WTC11 (cell line): ENCODE measurements at regions not wholly inside any gene's neighbourhood (a gene's known extent, or its start where the extent isn't known, plus 50 kb on each side); places are given as distances from the start of the nearest gene placed in this dataset.

Experiments
- ATAC-seq: fragments of 200-7000 bp; cut with Tn5 transposase; 2 replicates; pipeline ENCODE4 v1.10.0; 2021; ENCODE audit warnings: mild to moderate bottlenecking, moderate library complexity
- CTCF ChIA-PET: fragments of 300-600 bp; sonication (Branson Sonifier 250); formaldehyde crosslinking; loops from one replicate; lab custom pipeline; 2021; ENCODE audit warnings: antibody characterized with exemption; lab: Charles Lee
- POLR2A ChIA-PET: fragments of 350-600 bp; sonication (Branson Sonifier 250); formaldehyde crosslinking; loops from one replicate; lab custom pipeline; 2021; ENCODE audit warnings: antibody characterized with exemption; lab: Charles Lee
- DNase-seq: peaks from one replicate; pipeline ENCODE4 v3.0.0; 2021; ENCODE audit warnings: low spot score
- H3K27ac Mint-ChIP-seq: 2 replicates; pipeline ENCODE4 v1.8.0; 2021; ENCODE audit warnings: mixed read lengths
- H3K27me3 Mint-ChIP-seq: 2 replicates; pipeline ENCODE4 v1.8.0; 2021; ENCODE audit warnings: low read depth, mild to moderate bottlenecking, moderate library complexity, mixed read lengths
- H3K36me3 Mint-ChIP-seq: 2 replicates; pipeline ENCODE4 v1.8.0; 2021; ENCODE audit warnings: mixed read lengths
- H3K4me1 Mint-ChIP-seq: 2 replicates; pipeline ENCODE4 v1.8.0; 2022; ENCODE audit warnings: mixed read lengths
- H3K4me3 Mint-ChIP-seq: 2 replicates; pipeline ENCODE4 v1.8.0; 2021; ENCODE audit warnings: mild to moderate bottlenecking, moderate library complexity, mixed read lengths
- H3K9me3 Mint-ChIP-seq: 2 replicates; pipeline ENCODE4 v1.8.0; 2021; ENCODE audit warnings: mixed read lengths
- ARID4B ChIP-seq: sonication (generic); formaldehyde crosslinking; IDR thresholded peaks from 2 replicates; pipeline ENCODE4 v1.8.0; 2023; ENCODE audit warnings: missing genetic modification reagents, mild to moderate bottlenecking, borderline replicate concordance
- CDX4 ChIP-seq: fragments of 250-450 bp; sonication (Bioruptor Pico); IDR thresholded peaks from 2 replicates; pipeline ENCODE4 v1.9.0; 2021; ENCODE audit warnings: moderate library complexity, mild to moderate bottlenecking, inconsistent platforms, borderline replicate concordance
- CTCF ChIP-seq: fragments of 200-600 bp; IDR thresholded peaks from 2 replicates; pipeline ENCODE4 v1.8.0; 2022; ENCODE audit warnings: antibody characterized with exemption
- EMX1 ChIP-seq: fragments of 250-450 bp; sonication (Bioruptor Pico); IDR thresholded peaks from 2 replicates; pipeline ENCODE4 v1.8.0; 2021; ENCODE audit warnings: mild to moderate bottlenecking
- FOXP1 ChIP-seq: sonication (generic); formaldehyde crosslinking; IDR thresholded peaks from 2 replicates; pipeline ENCODE4 v1.8.0; 2022; ENCODE audit warnings: missing genetic modification reagents, mild to moderate bottlenecking, moderate library complexity, borderline replicate concordance
- GRHL2 ChIP-seq: fragments of 250-450 bp; sonication (Bioruptor Pico); IDR thresholded peaks from 2 replicates; pipeline ENCODE4 v1.8.0; 2022; ENCODE audit warnings: mild to moderate bottlenecking, moderate library complexity; ENCODE audit not compliant: insufficient replicate concordance, severe bottlenecking
- HMGXB4 ChIP-seq: sonication (generic); formaldehyde crosslinking; IDR thresholded peaks from 2 replicates; pipeline ENCODE4 v1.8.1; 2023; ENCODE audit warnings: mild to moderate bottlenecking, moderate library complexity, missing genetic modification reagents
- NR1H2 ChIP-seq: sonication (generic); formaldehyde crosslinking; IDR thresholded peaks from 2 replicates; pipeline ENCODE4 v1.9.0; 2021; ENCODE audit warnings: mild to moderate bottlenecking, moderate library complexity, missing genetic modification reagents
- NR2C2 ChIP-seq: sonication (generic); formaldehyde crosslinking; IDR thresholded peaks from 2 replicates; pipeline ENCODE4 v1.8.0; 2022; ENCODE audit warnings: mild to moderate bottlenecking, missing genetic modification reagents
- OVOL2 ChIP-seq: fragments of 250-450 bp; sonication (Bioruptor Pico); IDR thresholded peaks from 2 replicates; pipeline ENCODE4 v1.9.0; 2021; ENCODE audit warnings: mild to moderate bottlenecking, borderline replicate concordance
- RELA ChIP-seq: sonication (generic); formaldehyde crosslinking; IDR thresholded peaks from 2 replicates; pipeline ENCODE4 v1.8.1; 2022; ENCODE audit warnings: missing genetic modification reagents, mild to moderate bottlenecking, borderline replicate concordance
- SP1 ChIP-seq: sonication (generic); formaldehyde crosslinking; conservative IDR thresholded peaks from 2 replicates; pipeline ENCODE4 v1.8.1; 2022; ENCODE audit warnings: missing genetic modification reagents
- ZNF121 ChIP-seq: sonication (generic); formaldehyde crosslinking; IDR thresholded peaks from 2 replicates; pipeline ENCODE4 v1.8.0; 2023; ENCODE audit warnings: missing genetic modification reagents
- ZNF219 ChIP-seq: sonication (generic); formaldehyde crosslinking; IDR thresholded peaks from 2 replicates; pipeline ENCODE4 v1.8.0; 2023; ENCODE audit warnings: missing genetic modification reagents, mild to moderate bottlenecking, borderline replicate concordance
- ZNF671 ChIP-seq: fragments of 250-450 bp; sonication (Bioruptor Pico); IDR thresholded peaks from 2 replicates; pipeline ENCODE4 v1.8.0; 2021; ENCODE audit warnings: mild to moderate bottlenecking
- TF ChIP-seq, protein P1 (sequence below): sonication (generic); formaldehyde crosslinking; IDR thresholded peaks from 2 replicates; pipeline ENCODE4 v1.8.0; 2022; ENCODE audit warnings: mild to moderate bottlenecking, missing genetic modification reagents
- TF ChIP-seq, protein P2 (sequence below): sonication (generic); formaldehyde crosslinking; IDR thresholded peaks from 2 replicates; pipeline ENCODE4 v1.8.1; 2022; ENCODE audit warnings: low read depth, missing genetic modification reagents, borderline replicate concordance

DNA sequence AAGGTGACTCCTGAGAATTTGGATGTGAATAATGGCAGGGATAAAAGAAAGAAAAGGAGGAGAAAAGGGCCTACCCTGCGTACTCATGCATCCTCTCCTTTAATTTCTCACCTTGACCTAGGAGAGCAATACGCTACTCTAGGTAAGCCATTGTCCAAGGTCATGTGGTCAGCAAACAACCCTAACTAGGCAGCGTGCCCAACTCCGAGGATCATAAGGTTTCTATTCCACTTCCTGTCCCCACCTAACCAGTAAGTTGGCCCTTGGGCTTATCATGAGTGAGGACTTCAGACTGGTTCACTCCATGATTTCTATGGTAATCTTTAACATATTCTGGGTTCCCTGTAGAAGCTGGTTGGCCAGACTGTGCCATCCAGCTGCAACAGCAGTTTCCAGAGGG is 315.1 kb upstream of the CCL2 start (continued):
- TF ChIP-seq, protein P1, sequence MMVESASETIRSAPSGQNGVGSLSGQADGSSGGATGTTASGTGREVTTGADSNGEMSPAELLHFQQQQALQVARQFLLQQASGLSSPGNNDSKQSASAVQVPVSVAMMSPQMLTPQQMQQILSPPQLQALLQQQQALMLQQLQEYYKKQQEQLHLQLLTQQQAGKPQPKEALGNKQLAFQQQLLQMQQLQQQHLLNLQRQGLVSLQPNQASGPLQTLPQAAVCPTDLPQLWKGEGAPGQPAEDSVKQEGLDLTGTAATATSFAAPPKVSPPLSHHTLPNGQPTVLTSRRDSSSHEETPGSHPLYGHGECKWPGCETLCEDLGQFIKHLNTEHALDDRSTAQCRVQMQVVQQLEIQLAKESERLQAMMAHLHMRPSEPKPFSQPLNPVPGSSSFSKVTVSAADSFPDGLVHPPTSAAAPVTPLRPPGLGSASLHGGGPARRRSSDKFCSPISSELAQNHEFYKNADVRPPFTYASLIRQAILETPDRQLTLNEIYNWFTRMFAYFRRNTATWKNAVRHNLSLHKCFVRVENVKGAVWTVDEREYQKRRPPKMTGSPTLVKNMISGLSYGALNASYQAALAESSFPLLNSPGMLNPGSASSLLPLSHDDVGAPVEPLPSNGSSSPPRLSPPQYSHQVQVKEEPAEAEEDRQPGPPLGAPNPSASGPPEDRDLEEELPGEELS (CRISPR knock-in tag), result no peak
- TF ChIP-seq OVOL2 (no peak), FOXP1 (no peak)

GRCh38 chr17:33940769-33941370 is 314.2 kb upstream of the CCL2 start:
- Mint-ChIP-seq H3K9me3 (no peaks in the 10 kb centered on the region), H3K4me1 (peaks cover 22% of the 10 kb centered on the region), H3K27ac (no peak overlapping the region), H3K4me3 (no peak overlapping the region), H3K27me3 (peaks cover under 1% of the 10 kb centered on the region), H3K36me3 (no peaks in the 10 kb centered on the region)
- TF ChIP-seq, protein P1 (CRISPR knock-in tag), result no peak
- TF ChIP-seq SP1 (no peak), ARID4B (CRISPR knock-in tag) (no peak)
- CTCF ChIA-PET, result interaction anchor here (0.6 to 1.4 kb wide), 4 partner anchors 13 to 230 kb away, joined by 3 to 4 read pairs (median 3); no protein-coding TSS in a partner anchor
- ATAC-seq (no peak), DNase-seq (no peak)
- POLR2A ChIA-PET, result no interaction called here

- Mint-ChIP-seq H3K4me1 (peaks cover 22% of the 10 kb centered on the region), H3K27me3 (no peaks in the 10 kb centered on the region; the same call in 1 of the 2 replicates), H3K4me3 (no peak overlapping the region), H3K36me3 (no peaks in the 10 kb centered on the region), H3K27ac (no peak overlapping the region), H3K9me3 (no peaks in the 10 kb centered on the region)
- ChIA-PET POLR2A (no interaction called here), CTCF (interaction anchor here (0.8 to 1.4 kb wide), 4 partner anchors 14 to 222 kb away, joined by 3 read pairs; no protein-coding TSS in a partner anchor)
- no peak for DNase-seq
- ATAC-seq, result no peak
- TF ChIP-seq ZNF219 (CRISPR knock-in tag) (no peak), NR1H2 (CRISPR knock-in tag) (no peak), HMGXB4 (CRISPR knock-in tag) (no peak), NR2C2 (CRISPR knock-in tag) (no peak), CTCF (no peak), ZNF121 (CRISPR knock-in tag) (no peak), GRHL2 (CRISPR knock-in tag) (no peak), EMX1 (no peak), RELA (CRISPR knock-in tag) (no peak), ZNF671 (CRISPR knock-in tag) (no peak), CDX4 (no peak)
- TF ChIP-seq, protein P2, sequence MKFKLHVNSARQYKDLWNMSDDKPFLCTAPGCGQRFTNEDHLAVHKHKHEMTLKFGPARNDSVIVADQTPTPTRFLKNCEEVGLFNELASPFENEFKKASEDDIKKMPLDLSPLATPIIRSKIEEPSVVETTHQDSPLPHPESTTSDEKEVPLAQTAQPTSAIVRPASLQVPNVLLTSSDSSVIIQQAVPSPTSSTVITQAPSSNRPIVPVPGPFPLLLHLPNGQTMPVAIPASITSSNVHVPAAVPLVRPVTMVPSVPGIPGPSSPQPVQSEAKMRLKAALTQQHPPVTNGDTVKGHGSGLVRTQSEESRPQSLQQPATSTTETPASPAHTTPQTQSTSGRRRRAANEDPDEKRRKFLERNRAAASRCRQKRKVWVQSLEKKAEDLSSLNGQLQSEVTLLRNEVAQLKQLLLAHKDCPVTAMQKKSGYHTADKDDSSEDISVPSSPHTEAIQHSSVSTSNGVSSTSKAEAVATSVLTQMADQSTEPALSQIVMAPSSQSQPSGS (CRISPR knock-in tag), result no peak
These were observed 313.3 kb upstream of the CCL2 start for GRCh38 chr17:33941744-33942143.
